Posterior cingulate gyrus (tissue), 11 donors: ENCODE measurements at regions not wholly inside any gene's neighbourhood (a gene's known extent, or its start where the extent isn't known, plus 50 kb on each side); places are given as distances from the start of the nearest gene placed in this dataset.

Source experiments
- DNase-seq, 10 donors: peaks; one replicate each; pipeline versions ENCODE4 v3.0.0 to v3.0.0-alpha.2; 2020 to 2021; ENCODE audit warnings: mixed read lengths in 3 of 10
- intact Hi-C: fragments of 100-400 bp; cut with DNase I; formaldehyde crosslinking; loops from one replicate; pipeline ENCODE4 v1.15.1; 2023

- DNase-seq, result no peak
- intact Hi-C loops, result no loop called here
These were observed 114.5 kb downstream of the IRS2 start for GRCh38 chr13:109671919-109672318.

DNA sequence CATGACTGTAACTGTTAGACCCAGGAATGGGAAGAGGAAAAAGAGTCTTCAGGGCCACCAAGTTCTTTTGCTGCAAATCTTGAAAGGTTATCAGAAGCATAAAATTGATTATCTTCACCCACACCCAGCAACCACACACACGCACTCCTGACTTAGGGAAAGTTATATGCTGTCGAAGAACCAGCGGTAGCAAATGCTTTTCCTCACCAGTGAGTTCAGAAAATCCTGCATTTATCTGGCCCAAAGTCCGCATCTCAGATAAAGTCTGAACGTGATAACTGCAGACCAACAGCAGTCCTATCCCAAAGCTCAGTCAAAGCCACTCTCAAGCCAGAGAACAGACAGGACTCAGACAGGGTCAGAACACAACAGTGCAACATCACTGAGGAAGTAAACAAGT is 115.6 kb downstream of the IRS2 start:
- DNase-seq, result no peak
- intact Hi-C loops, result no loop called here

GRCh38 chr13:109669956-109670355 is 116.4 kb downstream of the IRS2 start:
- DNase-seq, result no peak
- intact Hi-C loops, result no loop called here

GRCh38 chr13:109669234-109669612 is 117.2 kb downstream of the IRS2 start:
- intact Hi-C loops, result no loop called here
- DNase-seq, result no peak

GRCh38 chr13:109668433-109669233 is 117.8 kb downstream of the IRS2 start:
- DNase-seq, result no peak
- intact Hi-C loops, result no loop called here

DNA sequence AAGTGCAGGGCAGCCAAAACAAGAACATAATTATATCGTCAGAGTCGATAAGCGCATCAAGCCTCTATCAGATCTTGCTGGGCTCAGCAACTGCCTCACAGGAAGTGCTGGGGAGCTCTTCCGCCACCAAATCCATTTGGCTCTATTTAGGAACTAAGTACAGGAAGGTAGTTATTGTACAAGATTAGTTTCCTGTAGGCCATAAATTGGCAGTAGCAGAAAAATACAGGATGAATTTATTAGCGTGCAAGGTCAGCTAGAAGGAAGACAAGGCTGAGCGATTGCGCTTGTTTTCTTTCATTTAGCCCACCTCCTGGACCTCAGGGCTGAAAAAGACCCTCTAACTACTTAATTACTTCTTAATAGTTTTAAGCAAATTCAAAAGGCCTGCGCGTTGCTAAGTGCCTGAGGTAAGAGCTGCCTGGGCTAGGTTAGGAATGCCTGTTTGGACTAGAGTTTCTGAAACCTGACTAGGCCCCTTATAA is 118.5 kb downstream of the IRS2 start:
- intact Hi-C loops, result no loop called here
- no peak for DNase-seq

DNA sequence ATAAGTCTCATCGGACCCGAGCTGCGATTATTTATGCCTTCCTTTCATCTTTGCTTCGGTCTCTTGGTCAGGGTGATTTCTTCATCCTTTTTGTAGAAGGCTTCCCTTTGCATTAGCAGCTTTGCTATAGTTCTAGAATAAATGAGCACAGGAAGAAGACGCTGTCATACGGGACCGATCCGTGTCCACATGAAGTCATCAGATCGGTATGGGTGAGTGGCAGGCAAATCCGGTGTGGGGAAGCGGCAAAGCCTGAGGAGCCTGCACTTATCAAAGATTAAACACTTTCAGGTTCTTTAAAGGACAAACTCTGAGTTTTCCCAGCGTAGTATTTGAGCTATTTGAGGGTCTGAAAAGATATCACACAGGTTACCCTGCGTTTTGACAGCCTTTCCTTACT is 119.3 kb downstream of the IRS2 start:
- intact Hi-C loops, result no loop called here
- DNase-seq, result no peak

DNA sequence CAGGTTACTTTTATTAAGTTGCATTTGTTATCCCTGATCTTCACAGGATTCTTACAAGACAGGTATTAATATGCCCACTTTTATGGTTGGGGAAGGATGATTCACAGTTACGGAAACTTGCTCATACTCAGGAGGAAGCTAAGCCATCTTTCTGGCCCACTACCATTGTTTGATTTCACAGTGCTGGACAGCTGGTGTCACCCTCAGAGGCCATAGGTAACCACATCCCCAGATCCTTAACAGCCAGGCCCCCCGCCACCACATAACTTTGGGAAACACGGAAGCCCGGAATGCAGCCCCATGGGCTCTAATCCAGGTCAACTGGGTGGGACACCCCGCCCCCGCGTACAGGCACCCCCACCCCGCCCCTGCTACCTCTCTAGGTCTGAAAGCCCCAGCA is 119.7 kb downstream of the IRS2 start:
- no peak for DNase-seq
- intact Hi-C loops, result no loop called here

DNA sequence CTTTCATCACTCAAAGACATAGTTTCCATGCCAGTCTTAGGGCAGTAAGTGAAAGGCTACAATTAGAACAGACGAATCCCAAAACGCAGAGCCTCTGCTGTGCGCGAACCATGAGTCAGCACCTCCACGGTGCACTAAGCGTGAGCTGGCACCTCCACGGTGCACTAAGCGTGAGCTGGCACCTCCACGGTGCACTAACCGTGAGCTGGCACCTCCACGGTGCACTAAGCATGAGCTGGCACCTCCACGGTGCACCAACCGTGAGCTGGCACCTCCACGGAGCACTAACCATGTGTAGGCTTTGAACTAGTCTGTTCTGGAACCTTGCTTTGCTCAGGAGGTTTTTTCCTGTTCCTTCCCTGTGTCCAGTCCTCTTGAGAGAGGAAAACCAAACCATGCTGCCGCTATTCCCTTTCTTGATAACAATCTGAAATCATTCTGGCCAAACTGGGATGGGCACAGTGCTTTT is 120.6 kb downstream of the IRS2 start:
- DNase-seq, result no peak
- intact Hi-C loops, result no loop called here

DNA sequence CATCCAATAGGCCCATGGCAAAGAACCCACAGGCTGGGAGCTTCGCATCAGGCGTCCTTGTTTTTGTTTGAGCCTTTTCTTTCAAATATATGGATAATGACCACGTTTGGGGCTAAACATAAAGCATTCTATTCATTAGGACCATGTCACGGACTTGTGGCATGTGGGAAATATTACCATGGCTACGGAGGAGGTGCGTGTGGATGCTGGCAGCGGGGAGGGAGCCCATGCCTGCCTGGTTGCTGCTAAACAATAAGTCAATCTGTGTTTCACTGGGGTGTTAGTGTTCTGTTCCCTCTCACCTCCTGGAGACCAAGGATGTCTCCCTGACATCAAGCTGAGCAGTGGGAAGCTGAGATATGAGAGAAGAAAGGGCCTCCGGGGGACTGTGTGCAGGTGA is 121.1 kb downstream of the IRS2 start:
- DNase-seq, result no peak

GRCh38 chr13:109657395-109657794 is 129.0 kb downstream of the IRS2 start:
- intact Hi-C loops, result no loop called here
- DNase-seq, result no peak

More for the DNA sequence above, 121.1 kb downstream of the IRS2 start:
- intact Hi-C loops, result no loop called here

- DNase-seq, result no peak
- intact Hi-C loops, result no loop called here
These were observed 130.2 kb downstream of the IRS2 start for GRCh38 chr13:109656206-109656605.

- intact Hi-C loops, result no loop called here
- DNase-seq, result no peak
These were observed 130.8 kb downstream of the IRS2 start for GRCh38 chr13:109655611-109656010.

- no peak for DNase-seq
- intact Hi-C loops, result no loop called here
These were observed 131.2 kb downstream of the IRS2 start for GRCh38 chr13:109655206-109655600.

- no peak for DNase-seq
- intact Hi-C loops, result no loop called here
These were observed 131.8 kb downstream of the IRS2 start for GRCh38 chr13:109654341-109655205.

DNA sequence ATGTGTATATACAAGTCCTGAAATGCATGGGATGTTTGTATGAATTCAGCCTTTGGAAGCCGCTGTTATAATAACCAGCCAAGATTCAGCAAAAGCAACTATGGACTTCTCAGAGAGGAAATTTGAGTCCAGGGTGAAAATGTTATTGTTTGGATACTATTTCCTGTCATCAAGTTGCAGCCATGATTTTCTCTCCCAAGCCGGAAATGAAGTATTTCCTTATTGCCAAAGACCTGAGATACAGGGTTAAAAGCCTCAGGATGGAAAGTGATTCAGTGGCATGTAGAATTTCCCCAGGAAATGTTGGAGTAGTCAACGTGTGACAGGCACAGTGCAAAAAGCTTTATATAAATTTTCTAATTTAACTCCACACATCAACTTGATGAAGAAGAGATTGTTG is 133.9 kb downstream of the IRS2 start:
- intact Hi-C loops, result no loop called here
- DNase-seq, result no peak

DNA sequence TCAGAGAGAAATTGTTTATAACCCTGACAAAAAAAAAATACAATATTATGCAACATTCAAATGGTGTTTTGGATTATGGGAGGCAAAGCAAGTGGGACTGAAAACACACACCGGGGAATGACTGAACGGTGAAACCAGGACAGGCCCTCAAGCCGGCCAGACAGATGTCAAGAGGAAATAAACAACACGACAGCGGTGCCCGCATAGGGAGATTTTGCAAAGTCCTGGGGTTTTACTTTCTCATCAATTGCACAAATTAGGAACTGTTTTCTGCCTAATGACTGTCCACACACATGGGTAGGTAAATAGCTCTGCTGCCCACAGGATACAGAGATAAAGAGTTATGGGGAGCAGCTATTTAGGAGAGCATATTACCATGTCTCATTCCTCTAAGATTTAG is 134.5 kb downstream of the IRS2 start:
- intact Hi-C loops, result no loop called here
- DNase-seq, result no peak

GRCh38 chr13:109651311-109651710 is 135.1 kb downstream of the IRS2 start:
- intact Hi-C loops, result no loop called here

DNA sequence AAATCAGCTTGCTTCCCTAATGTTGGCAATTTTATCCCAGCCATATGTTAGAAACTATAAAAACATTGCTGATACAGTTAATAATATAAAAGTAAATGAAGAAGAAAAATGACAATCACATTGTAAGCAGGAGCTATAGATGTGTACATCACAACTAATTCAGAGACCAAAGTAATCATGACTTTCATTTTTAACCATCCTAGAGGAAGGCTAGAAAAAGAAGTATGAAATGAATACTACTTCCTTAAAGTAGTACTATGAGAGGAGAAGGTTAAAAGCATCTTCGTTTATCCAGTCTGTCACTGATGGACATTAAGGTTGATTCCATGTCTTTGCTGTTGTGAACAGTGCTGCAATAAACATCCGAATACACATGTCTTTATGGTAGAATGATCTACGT is 135.5 kb downstream of the IRS2 start:
- intact Hi-C loops, result no loop called here

More at GRCh38 chr13:109651311-109651710, 135.1 kb downstream of the IRS2 start:
- no peak for DNase-seq

DNA sequence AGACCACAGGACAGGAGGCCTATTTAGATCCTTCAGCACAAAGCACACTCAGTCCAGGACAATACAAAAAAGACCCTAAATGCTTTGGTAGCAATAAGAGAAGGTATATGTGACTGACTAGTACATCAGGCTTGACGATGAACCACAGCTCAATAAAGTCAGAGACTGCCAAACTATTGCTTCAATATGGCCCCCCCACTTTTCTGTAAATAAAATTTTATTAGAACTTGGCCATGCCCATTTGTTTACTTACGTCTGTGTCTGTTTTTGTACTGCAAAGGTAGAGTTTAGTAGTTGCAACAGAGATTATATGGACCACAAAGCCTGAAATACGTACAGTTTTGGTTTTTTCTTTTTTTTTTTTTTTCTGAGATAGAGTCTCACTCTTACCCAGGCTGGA is 136.7 kb downstream of the IRS2 start:
- no peak for DNase-seq

More for the DNA sequence above, 135.5 kb downstream of the IRS2 start:
- DNase-seq, result no peak

GRCh38 chr13:109647699-109648098 is 138.7 kb downstream of the IRS2 start:
- intact Hi-C loops, result no loop called here
- no peak for DNase-seq

More for the DNA sequence above, 136.7 kb downstream of the IRS2 start:
- intact Hi-C loops, result no loop called here
